HepG2 (cell line): ENCODE measurements at regions not wholly inside any gene's neighbourhood (a gene's known extent, or its start where the extent isn't known, plus 50 kb on each side); places are given as distances from the start of the nearest gene placed in this dataset.

Experiments
- ATAC-seq: fragments of 200-7000 bp; cut with Tn5 transposase; 3 replicates; pipeline ENCODE4 v1.9.1; 2020; ENCODE audit warnings: mild to moderate bottlenecking, moderate library complexity
- BruUV-seq: library from RNA; stranded (reverse); fragments of 400-500 nt; replicated peaks from 2 replicates; lab custom pipeline; 2021; lab: Mats Ljungman, UMichigan
- CTCF ChIA-PET: fragments of 300-600 bp; formaldehyde crosslinking; extraction: SDS; loops from one replicate; lab custom pipeline; 2021; ENCODE audit warnings: low total read pairs, inconsistent platforms, low intra/inter-chr PET ratio; lab: Yijun Ruan, JAX
- POLR2A ChIA-PET: fragments of 350-600 bp; sonication (Branson Sonifier 250); formaldehyde crosslinking; loops from one replicate; lab custom pipeline; 2020; ENCODE audit warnings: antibody characterized with exemption, inconsistent platforms; lab: Yijun Ruan, JAX
- DNase-seq: peaks from one replicate; pipeline ENCODE4 v3.0.0-alpha.2; 2015; ENCODE audit warnings: low spot score
- FAIRE-seq: peaks from 3 replicates; lab custom pipeline; 2011; peaks lifted over from hg19 to GRCh38; lab: Jason Lieb, UNC
- H2AFZ ChIP-seq: one replicate; pipeline ENCODE4 v1.6.1; 2011; ENCODE audit warnings: low read length, inconsistent platforms
- H3K27ac ChIP-seq: fragments of 300-600 bp; 3 replicates; pipeline ENCODE4 v1.8.0; 2011; ENCODE audit warnings: mixed run types, mild to moderate bottlenecking, mixed read lengths, low read length, inconsistent platforms; ENCODE audit not compliant: insufficient read depth; ENCODE audit errors: extremely low read length
- H3K27me3 ChIP-seq, 2 experiments: fragments of 200-600 bp in 1 of 2; 2 replicates in 1 of 2; 3 replicates in 1 of 2; pipeline versions ENCODE4 v1.6.0 to v1.8.0; 2011; ENCODE audit warnings: low read length in 2 of 2, mild to moderate bottlenecking in 2 of 2, moderate library complexity in 2 of 2, inconsistent platforms in 1 of 2; ENCODE audit not compliant: insufficient read depth in 2 of 2, control insufficient read depth in 1 of 2
- H3K36me3 ChIP-seq, 2 experiments: fragments of 200-600 bp in 1 of 2; replicated peaks in 1 of 2; 2 replicates in 1 of 2; 3 replicates in 1 of 2; pipeline versions ENCODE4 v1.5.1 to v1.8.0; 2011; ENCODE audit warnings: low read length in 2 of 2, inconsistent platforms in 1 of 2; ENCODE audit not compliant: insufficient read depth in 2 of 2, control insufficient read depth in 1 of 2
- H3K4me1 ChIP-seq: 2 replicates; pipeline ENCODE4 v1.5.1; 2012; ENCODE audit warnings: low read length, inconsistent platforms; ENCODE audit not compliant: insufficient read depth
- H3K4me2 ChIP-seq: 2 replicates; pipeline ENCODE4 v1.6.0; 2011; ENCODE audit warnings: low read depth, low read length, inconsistent platforms
- H3K4me3 ChIP-seq, 3 experiments: fragments of 200-600 bp in 1 of 3; sonication (generic), shearing (Covaris generic) in 1 of 3; replicated peaks in 1 of 3; 2 replicates each; pipeline ENCODE4 v1.5.1; 2011 to 2016; ENCODE audit warnings: low read length in 3 of 3, inconsistent platforms in 2 of 3, low read depth in 2 of 3, mild to moderate bottlenecking in 2 of 3, control low read depth in 1 of 3, mixed read lengths in 1 of 3; ENCODE audit not compliant: insufficient read depth in 1 of 3
- H3K79me2 ChIP-seq: one replicate; pipeline ENCODE4 v1.6.1; 2011; ENCODE audit warnings: low read length, inconsistent platforms; ENCODE audit not compliant: insufficient read depth
- H3K9ac ChIP-seq: 2 replicates; pipeline ENCODE4 v1.6.0; 2011; ENCODE audit warnings: mild to moderate bottlenecking, low read depth, low read length, inconsistent platforms; ENCODE audit not compliant: insufficient read depth
- H3K9me3 ChIP-seq: 2 replicates; pipeline ENCODE4 v1.5.1; 2012; ENCODE audit warnings: mild to moderate bottlenecking, low read length
- H4K20me1 ChIP-seq: 2 replicates; pipeline ENCODE4 v1.6.0; 2011; ENCODE audit warnings: inconsistent platforms, mild to moderate bottlenecking, low read length, moderate library complexity; ENCODE audit not compliant: insufficient read depth
- E2F2 ChIP-seq: sonication (generic); formaldehyde crosslinking; IDR thresholded peaks from 2 replicates; pipeline ENCODE4 v1.4.0; 2020; ENCODE audit warnings: missing genetic modification reagents, borderline replicate concordance
- HNF1A ChIP-seq, 2 experiments: sonication (generic) in 1 of 2; formaldehyde crosslinking in 1 of 2; IDR thresholded peaks; 2 replicates each; pipeline versions ENCODE4 v1.4.0 to v1.6.1; 2016 to 2020; ENCODE audit warnings: borderline replicate concordance in 1 of 2, low read depth in 1 of 2, mild to moderate bottlenecking in 1 of 2, missing genetic modification reagents in 1 of 2
- KDM2A ChIP-seq: sonication (generic); formaldehyde crosslinking; IDR thresholded peaks from 2 replicates; pipeline ENCODE4 v1.4.0; 2020; ENCODE audit warnings: low read depth, missing genetic modification reagents, borderline replicate concordance
- MLXIP ChIP-seq: sonication (generic); formaldehyde crosslinking; IDR thresholded peaks from 2 replicates; pipeline ENCODE4 v1.9.0; 2021; ENCODE audit warnings: missing genetic modification reagents, borderline replicate concordance
- PRDM15 ChIP-seq: sonication (generic); formaldehyde crosslinking; IDR thresholded peaks from 2 replicates; pipeline ENCODE4 v1.4.0; 2020; ENCODE audit warnings: missing genetic modification reagents
- SOX6 ChIP-seq, 2 experiments: fragments of 450-650 bp in 1 of 2; sonication (generic) in 1 of 2; formaldehyde crosslinking in 1 of 2; IDR thresholded peaks; 2 replicates each; pipeline versions ENCODE4 v1.4.0 to v1.6.1; 2017 to 2020; ENCODE audit warnings: antibody characterized with exemption in 1 of 2, mild to moderate bottlenecking in 1 of 2, missing genetic modification reagents in 1 of 2
- ZC3H4 ChIP-seq: sonication (generic); formaldehyde crosslinking; IDR thresholded peaks from 2 replicates; pipeline ENCODE4 v1.4.0; 2020; ENCODE audit warnings: missing genetic modification reagents, borderline replicate concordance
- ZFX ChIP-seq: sonication (generic); formaldehyde crosslinking; IDR thresholded peaks from 2 replicates; pipeline ENCODE4 v1.4.0; 2020; ENCODE audit warnings: mild to moderate bottlenecking, low read depth, missing genetic modification reagents, moderate library complexity
- ZNF296 ChIP-seq: sonication (generic); formaldehyde crosslinking; conservative IDR thresholded peaks from 2 replicates; pipeline ENCODE4 v1.5.0; 2020; ENCODE audit warnings: mild to moderate bottlenecking, missing genetic modification reagents
- ZNF879 ChIP-seq: sonication (generic); formaldehyde crosslinking; IDR thresholded peaks from 2 replicates; pipeline ENCODE4 v1.8.1; 2023; ENCODE audit warnings: missing genetic modification reagents
- WGBS: methylation state at CpG from one replicate; pipeline ENCODE4 v1.1.6; 2017; ENCODE audit warnings: low lambda C conversion rate; 5-methylcytosine and 5-hydroxymethylcytosine counted together
- in situ Hi-C: cut with HindIII; loops from 2 replicates; pipeline ENCODE4 v1.10.0; 2017; ENCODE audit warnings: low pct_unique_long_range_greater_than_20kb; ENCODE audit not compliant: extremely low pct_ligation_motif_present
- intact Hi-C: fragments of 100-400 bp; cut with micrococcal nuclease; formaldehyde crosslinking; loops from one replicate; pipeline ENCODE4 v1.10.0; 2022; ENCODE audit not compliant: unreplicated experiment

GRCh38 chr20:54759589-54759988 lies 284.2 kb downstream of the DOK5 start:
- DNase-seq (no peak), FAIRE-seq (no peak), ATAC-seq (no peak)
- Histone ChIP-seq H3K4me3 (no peak overlapping the region), H3K36me3 (no peaks in the 10 kb centered on the region), H2AFZ (no peak overlapping the region), H3K9me3 (peaks cover 19% of the 10 kb centered on the region), H3K4me2 (no peak overlapping the region), H3K79me2 (no peaks in the 10 kb centered on the region), H3K27me3 (no peaks in the 10 kb centered on the region), H4K20me1 (no peaks in the 10 kb centered on the region), H3K27ac (no peak overlapping the region), H3K9ac (no peak overlapping the region), H3K4me1 (no peaks in the 10 kb centered on the region)
- in situ Hi-C loops: no loop called here
- no TSS peak for BruUV-seq
- intact Hi-C loops: no loop called here
- ChIA-PET CTCF (no interaction called here), POLR2A (no interaction called here)
- 0% methylated on average over 4 of the region's 4 CpGs for WGBS
- no peak for TF ChIP-seq ZNF296 (CRISPR knock-in tag)
- no peak for TF ChIP-seq ZC3H4
- no peak for TF ChIP-seq KDM2A
- no peak for TF ChIP-seq PRDM15 (CRISPR knock-in tag)
- TF ChIP-seq SOX6 (IDR thresholded peaks at IDR 0.05): no peak
- no peak for TF ChIP-seq SOX6 (CRISPR knock-in tag; IDR thresholded peaks at IDR 0.05)
- no peak for TF ChIP-seq HNF1A (IDR thresholded peaks at IDR 0.05; ENCODE audit: low read depth)
- no peak for TF ChIP-seq HNF1A (CRISPR knock-in tag; IDR thresholded peaks at IDR 0.05; ENCODE audit: borderline replicate concordance)
- TF ChIP-seq E2F2 (CRISPR knock-in tag): no peak
- TF ChIP-seq ZNF879 (CRISPR knock-in tag): no peak
- TF ChIP-seq ZFX (CRISPR knock-in tag): no peak
- no peak for TF ChIP-seq MLXIP (CRISPR knock-in tag)
